ENCODE measurements at regions not wholly inside any gene's neighbourhood (a gene's known extent, or its start where the extent isn't known, plus 50 kb on each side); places are given as distances from the start of the nearest gene placed in this dataset.

GRCh38 chr3:59443618-59444293 is 393.9 kb upstream of the CFAP20DC start:
- 89% methylated on average over 6 of the region's 6 CpGs for WGBS
- peaks cover 89% of the 10 kb centered on the region for H3K27me3 ChIP-seq (ENCODE audit: insufficient read depth, low read length)

GRCh38 chr3:59442046-59442445 is 392.2 kb upstream of the CFAP20DC start:
- WGBS, result 67% methylated on average over 6 of the region's 6 CpGs
- Histone ChIP-seq H3K9ac (ENCODE audit: low read depth, low read length) (no peak overlapping the region), H3K36me3 (ENCODE audit: insufficient read depth, low read length) (no peaks in the 10 kb centered on the region), H3K4me3 (ENCODE audit: low read length) (no peak overlapping the region), H3K4me1 (ENCODE audit: insufficient read depth, low read length) (peaks cover 7% of the 10 kb centered on the region; the same call in 1 of the 2 replicates), H3K27ac (ENCODE audit: low read depth, low read length) (no peak overlapping the region), H3K27me3 (ENCODE audit: insufficient read depth, low read length) (peaks cover 100% of the 10 kb centered on the region), H3K9me3 (ENCODE audit: insufficient read depth, low read depth, low read length) (no peaks in the 10 kb centered on the region)

More at GRCh38 chr3:59443618-59444293, 393.9 kb upstream of the CFAP20DC start:
- Histone ChIP-seq H3K27ac (ENCODE audit: low read depth, low read length) (no peak overlapping the region), H3K36me3 (ENCODE audit: insufficient read depth, low read length) (no peaks in the 10 kb centered on the region), H3K9ac (ENCODE audit: low read depth, low read length) (no peak overlapping the region), H3K9me3 (ENCODE audit: insufficient read depth, low read depth, low read length) (no peaks in the 10 kb centered on the region), H3K4me3 (ENCODE audit: low read length) (no peak overlapping the region), H3K4me1 (ENCODE audit: insufficient read depth, low read length) (peaks cover 7% of the 10 kb centered on the region; the same call in 1 of the 2 replicates)

- H3K4me3 ChIP-seq (ENCODE audit: low read length), result no peak overlapping the region
- peaks cover 7% of the 10 kb centered on the region; the same call in 1 of the 2 replicates for H3K4me1 ChIP-seq (ENCODE audit: insufficient read depth, low read length)
- WGBS, result 45% methylated on average over 5 of the region's 5 CpGs
- H3K27ac ChIP-seq (ENCODE audit: low read depth, low read length), result no peak overlapping the region
- H3K27me3 ChIP-seq (ENCODE audit: insufficient read depth, low read length), result peaks cover 98% of the 10 kb centered on the region
- no peaks in the 10 kb centered on the region for H3K36me3 ChIP-seq (ENCODE audit: insufficient read depth, low read length)
- no peak overlapping the region for H3K9ac ChIP-seq (ENCODE audit: low read depth, low read length)
- no peaks in the 10 kb centered on the region for H3K9me3 ChIP-seq (ENCODE audit: insufficient read depth, low read depth, low read length)
These were observed 390.6 kb upstream of the CFAP20DC start for GRCh38 chr3:59440285-59441028.

- WGBS, result 94% methylated on average over 5 of the region's 5 CpGs
- Histone ChIP-seq H3K27me3 (ENCODE audit: insufficient read depth, low read length) (peaks cover 91% of the 10 kb centered on the region), H3K4me1 (ENCODE audit: insufficient read depth, low read length) (peaks cover 7% of the 10 kb centered on the region; the same call in 1 of the 2 replicates), H3K9ac (ENCODE audit: low read depth, low read length) (no peak overlapping the region), H3K4me3 (ENCODE audit: low read length) (no peak overlapping the region), H3K27ac (ENCODE audit: low read depth, low read length) (no peak overlapping the region), H3K36me3 (ENCODE audit: insufficient read depth, low read length) (no peaks in the 10 kb centered on the region), H3K9me3 (ENCODE audit: insufficient read depth, low read depth, low read length) (no peaks in the 10 kb centered on the region)
These were observed 388.7 kb upstream of the CFAP20DC start for GRCh38 chr3:59438492-59438891.

- 100% methylated on average over 2 of the region's 2 CpGs for WGBS
- H3K9me3 ChIP-seq (ENCODE audit: insufficient read depth, low read depth, low read length), result no peaks in the 10 kb centered on the region
- H3K9ac ChIP-seq (ENCODE audit: low read depth, low read length), result no peak overlapping the region
- H3K27me3 ChIP-seq (ENCODE audit: insufficient read depth, low read length), result peaks cover 75% of the 10 kb centered on the region
- H3K4me3 ChIP-seq (ENCODE audit: low read length), result no peak overlapping the region
- H3K36me3 ChIP-seq (ENCODE audit: insufficient read depth, low read length), result no peaks in the 10 kb centered on the region
- H3K4me1 ChIP-seq (ENCODE audit: insufficient read depth, low read length), result no peaks in the 10 kb centered on the region
- H3K27ac ChIP-seq (ENCODE audit: low read depth, low read length), result no peak overlapping the region
These were observed 386.5 kb upstream of the CFAP20DC start for GRCh38 chr3:59436164-59436958.

- Histone ChIP-seq H3K27me3 (ENCODE audit: insufficient read depth, low read length) (peaks cover 47% of the 10 kb centered on the region), H3K36me3 (ENCODE audit: insufficient read depth, low read length) (no peaks in the 10 kb centered on the region)
- WGBS, result 97% methylated on average over 4 of the region's 4 CpGs
These were observed 383.7 kb upstream of the CFAP20DC start for GRCh38 chr3:59433546-59433945.

GRCh38 chr3:59432665-59433064 is 382.8 kb upstream of the CFAP20DC start:
- H3K4me3 ChIP-seq (ENCODE audit: low read length), result no peak overlapping the region
- WGBS, result 88% methylated on average over 4 of the region's 6 CpGs
- no peak overlapping the region for H3K9ac ChIP-seq (ENCODE audit: low read depth, low read length)
- H3K27me3 ChIP-seq (ENCODE audit: insufficient read depth, low read length), result peaks cover 38% of the 10 kb centered on the region
- H3K9me3 ChIP-seq (ENCODE audit: insufficient read depth, low read depth, low read length), result no peaks in the 10 kb centered on the region
- H3K27ac ChIP-seq (ENCODE audit: low read depth, low read length), result no peak overlapping the region
- H3K4me1 ChIP-seq (ENCODE audit: insufficient read depth, low read length), result no peaks in the 10 kb centered on the region
- H3K36me3 ChIP-seq (ENCODE audit: insufficient read depth, low read length), result no peaks in the 10 kb centered on the region

More at GRCh38 chr3:59433546-59433945, 383.7 kb upstream of the CFAP20DC start:
- Histone ChIP-seq H3K4me1 (ENCODE audit: insufficient read depth, low read length) (no peaks in the 10 kb centered on the region), H3K4me3 (ENCODE audit: low read length) (no peak overlapping the region), H3K27ac (ENCODE audit: low read depth, low read length) (no peak overlapping the region), H3K9ac (ENCODE audit: low read depth, low read length) (no peak overlapping the region), H3K9me3 (ENCODE audit: insufficient read depth, low read depth, low read length) (no peaks in the 10 kb centered on the region)

- H3K27me3 ChIP-seq (ENCODE audit: insufficient read depth, low read length), result peaks cover 18% of the 10 kb centered on the region
- no peak overlapping the region for H3K4me3 ChIP-seq (ENCODE audit: low read length)
- H3K9me3 ChIP-seq (ENCODE audit: insufficient read depth, low read depth, low read length), result no peaks in the 10 kb centered on the region
- H3K36me3 ChIP-seq (ENCODE audit: insufficient read depth, low read length), result no peaks in the 10 kb centered on the region
- no peak overlapping the region for H3K9ac ChIP-seq (ENCODE audit: low read depth, low read length)
- H3K4me1 ChIP-seq (ENCODE audit: insufficient read depth, low read length), result no peaks in the 10 kb centered on the region
- no peak overlapping the region for H3K27ac ChIP-seq (ENCODE audit: low read depth, low read length)
- 87% methylated on average over 7 of the region's 7 CpGs for WGBS
These were observed 380.5 kb upstream of the CFAP20DC start for GRCh38 chr3:59430341-59430740.

GRCh38 chr3:59429198-59429597 is 379.4 kb upstream of the CFAP20DC start:
- Histone ChIP-seq H3K4me3 (ENCODE audit: low read length) (no peak overlapping the region), H3K9me3 (ENCODE audit: insufficient read depth, low read depth, low read length) (no peaks in the 10 kb centered on the region), H3K9ac (ENCODE audit: low read depth, low read length) (no peak overlapping the region), H3K4me1 (ENCODE audit: insufficient read depth, low read length) (no peaks in the 10 kb centered on the region), H3K36me3 (ENCODE audit: insufficient read depth, low read length) (no peaks in the 10 kb centered on the region), H3K27ac (ENCODE audit: low read depth, low read length) (no peak overlapping the region), H3K27me3 (ENCODE audit: insufficient read depth, low read length) (peaks cover 10% of the 10 kb centered on the region; the same call in 1 of the 2 replicates)
- 88% methylated on average over 2 of the region's 2 CpGs for WGBS

- no peak overlapping the region for H3K27ac ChIP-seq (ENCODE audit: low read depth, low read length)
- no peak overlapping the region for H3K9ac ChIP-seq (ENCODE audit: low read depth, low read length)
- H3K4me3 ChIP-seq (ENCODE audit: low read length), result no peak overlapping the region
- 96% methylated on average over 10 of the region's 10 CpGs for WGBS
- no peaks in the 10 kb centered on the region for H3K27me3 ChIP-seq (ENCODE audit: insufficient read depth, low read length)
- H3K4me1 ChIP-seq (ENCODE audit: insufficient read depth, low read length), result no peaks in the 10 kb centered on the region
- H3K9me3 ChIP-seq (ENCODE audit: insufficient read depth, low read depth, low read length), result no peaks in the 10 kb centered on the region
- H3K36me3 ChIP-seq (ENCODE audit: insufficient read depth, low read length), result no peaks in the 10 kb centered on the region
These were observed 377.2 kb upstream of the CFAP20DC start for GRCh38 chr3:59426821-59427565.

All from HUES64 (cell line).